ENCODE measurements at regions not wholly inside any gene's neighbourhood (a gene's known extent, or its start where the extent isn't known, plus 50 kb on each side); places are given as distances from the start of the nearest gene placed in this dataset.

DNA sequence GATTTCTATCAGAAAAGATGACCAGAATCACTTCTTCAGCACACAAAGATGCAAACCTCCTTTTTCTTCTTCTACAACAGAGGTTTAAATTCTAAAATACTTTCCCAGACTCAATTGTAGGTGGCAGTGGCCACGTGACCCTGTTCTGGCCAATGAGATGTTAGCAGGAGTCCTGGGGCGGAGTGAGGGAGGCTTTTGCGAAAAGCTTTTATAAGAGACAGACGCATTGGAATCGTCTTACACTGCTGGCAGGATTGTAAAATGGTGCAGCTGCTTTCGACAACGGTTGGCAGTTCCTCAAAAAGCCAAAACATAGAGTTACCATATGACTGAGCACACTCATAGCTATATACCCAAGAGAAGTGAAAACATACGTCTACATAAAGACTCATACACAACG is 87.0 kb upstream of the MAGI3 start:
- TF ChIP-seq, protein P1, sequence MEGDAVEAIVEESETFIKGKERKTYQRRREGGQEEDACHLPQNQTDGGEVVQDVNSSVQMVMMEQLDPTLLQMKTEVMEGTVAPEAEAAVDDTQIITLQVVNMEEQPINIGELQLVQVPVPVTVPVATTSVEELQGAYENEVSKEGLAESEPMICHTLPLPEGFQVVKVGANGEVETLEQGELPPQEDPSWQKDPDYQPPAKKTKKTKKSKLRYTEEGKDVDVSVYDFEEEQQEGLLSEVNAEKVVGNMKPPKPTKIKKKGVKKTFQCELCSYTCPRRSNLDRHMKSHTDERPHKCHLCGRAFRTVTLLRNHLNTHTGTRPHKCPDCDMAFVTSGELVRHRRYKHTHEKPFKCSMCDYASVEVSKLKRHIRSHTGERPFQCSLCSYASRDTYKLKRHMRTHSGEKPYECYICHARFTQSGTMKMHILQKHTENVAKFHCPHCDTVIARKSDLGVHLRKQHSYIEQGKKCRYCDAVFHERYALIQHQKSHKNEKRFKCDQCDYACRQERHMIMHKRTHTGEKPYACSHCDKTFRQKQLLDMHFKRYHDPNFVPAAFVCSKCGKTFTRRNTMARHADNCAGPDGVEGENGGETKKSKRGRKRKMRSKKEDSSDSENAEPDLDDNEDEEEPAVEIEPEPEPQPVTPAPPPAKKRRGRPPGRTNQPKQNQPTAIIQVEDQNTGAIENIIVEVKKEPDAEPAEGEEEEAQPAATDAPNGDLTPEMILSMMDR (IDR thresholded peaks at IDR 0.05; ENCODE audit: low read depth, low read length), result no peak
- no peak for TF ChIP-seq MYC (IDR thresholded peaks at IDR 0.05; ENCODE audit: low read depth, low read length)

Data from NB4 (cell line).